GM10266 (cell line): ENCODE measurements at regions not wholly inside any gene's neighbourhood (a gene's known extent, or its start where the extent isn't known, plus 50 kb on each side); places are given as distances from the start of the nearest gene placed in this dataset.

ENCODE experiments used
- DNase-seq: peaks from one replicate; pipeline ENCODE4 v3.0.0; 2012; ENCODE audit errors: extremely low spot score
- TF ChIP-seq, protein P1 (sequence below): IDR thresholded peaks from 2 replicates; pipeline ENCODE4 v1.5.1; 2012; ENCODE audit warnings: mild to moderate bottlenecking, low read depth; ENCODE audit not compliant: control insufficient read depth, insufficient read depth; ENCODE audit errors: missing control alignments

DNA sequence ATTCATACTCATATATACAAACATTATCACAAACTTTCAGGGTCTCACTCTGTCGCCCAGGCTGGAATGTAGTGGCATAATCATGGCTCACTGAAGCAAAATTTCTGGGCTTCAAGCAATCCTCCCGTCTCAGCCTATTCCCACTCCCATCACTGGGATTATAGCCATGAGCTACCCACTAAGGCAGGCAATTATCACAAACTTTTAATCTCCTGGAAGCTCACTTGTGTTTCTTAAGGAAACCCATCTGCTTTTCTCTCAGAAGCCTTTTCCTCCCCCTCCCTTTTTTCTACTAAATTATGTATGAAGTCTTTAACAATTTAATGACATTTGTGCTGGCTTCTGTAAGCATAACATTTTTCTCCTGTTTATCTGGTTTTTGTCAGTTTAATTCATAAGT is 170.5 kb downstream of the AREG start:
- no peak for DNase-seq
- TF ChIP-seq, protein P1, sequence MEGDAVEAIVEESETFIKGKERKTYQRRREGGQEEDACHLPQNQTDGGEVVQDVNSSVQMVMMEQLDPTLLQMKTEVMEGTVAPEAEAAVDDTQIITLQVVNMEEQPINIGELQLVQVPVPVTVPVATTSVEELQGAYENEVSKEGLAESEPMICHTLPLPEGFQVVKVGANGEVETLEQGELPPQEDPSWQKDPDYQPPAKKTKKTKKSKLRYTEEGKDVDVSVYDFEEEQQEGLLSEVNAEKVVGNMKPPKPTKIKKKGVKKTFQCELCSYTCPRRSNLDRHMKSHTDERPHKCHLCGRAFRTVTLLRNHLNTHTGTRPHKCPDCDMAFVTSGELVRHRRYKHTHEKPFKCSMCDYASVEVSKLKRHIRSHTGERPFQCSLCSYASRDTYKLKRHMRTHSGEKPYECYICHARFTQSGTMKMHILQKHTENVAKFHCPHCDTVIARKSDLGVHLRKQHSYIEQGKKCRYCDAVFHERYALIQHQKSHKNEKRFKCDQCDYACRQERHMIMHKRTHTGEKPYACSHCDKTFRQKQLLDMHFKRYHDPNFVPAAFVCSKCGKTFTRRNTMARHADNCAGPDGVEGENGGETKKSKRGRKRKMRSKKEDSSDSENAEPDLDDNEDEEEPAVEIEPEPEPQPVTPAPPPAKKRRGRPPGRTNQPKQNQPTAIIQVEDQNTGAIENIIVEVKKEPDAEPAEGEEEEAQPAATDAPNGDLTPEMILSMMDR, result no peak

- TF ChIP-seq, protein P1, result no peak
- DNase-seq, result no peak
Observed at GRCh38 chr4:74618166-74618565, 173.2 kb downstream of the AREG start.

DNA sequence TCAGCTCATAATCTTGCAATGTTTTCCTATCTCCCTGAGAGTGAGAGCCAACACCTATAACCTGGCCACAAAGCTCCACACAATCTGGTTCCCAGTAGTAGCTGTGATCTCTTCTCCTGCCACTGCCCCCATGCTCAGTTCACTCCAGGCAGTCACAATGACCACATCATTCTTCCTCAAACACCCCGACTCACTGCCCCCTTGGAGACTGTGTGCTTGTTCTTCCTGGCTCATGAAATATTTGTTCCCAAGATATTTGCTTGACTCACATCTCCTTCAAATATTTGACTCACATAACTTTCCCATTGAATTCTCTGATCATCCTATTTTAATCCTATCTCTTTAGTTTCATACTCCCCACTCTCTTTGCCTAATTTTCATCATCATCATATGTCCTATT is 173.7 kb downstream of the AREG start:
- DNase-seq, result no peak
- TF ChIP-seq, protein P1, result no peak

DNA sequence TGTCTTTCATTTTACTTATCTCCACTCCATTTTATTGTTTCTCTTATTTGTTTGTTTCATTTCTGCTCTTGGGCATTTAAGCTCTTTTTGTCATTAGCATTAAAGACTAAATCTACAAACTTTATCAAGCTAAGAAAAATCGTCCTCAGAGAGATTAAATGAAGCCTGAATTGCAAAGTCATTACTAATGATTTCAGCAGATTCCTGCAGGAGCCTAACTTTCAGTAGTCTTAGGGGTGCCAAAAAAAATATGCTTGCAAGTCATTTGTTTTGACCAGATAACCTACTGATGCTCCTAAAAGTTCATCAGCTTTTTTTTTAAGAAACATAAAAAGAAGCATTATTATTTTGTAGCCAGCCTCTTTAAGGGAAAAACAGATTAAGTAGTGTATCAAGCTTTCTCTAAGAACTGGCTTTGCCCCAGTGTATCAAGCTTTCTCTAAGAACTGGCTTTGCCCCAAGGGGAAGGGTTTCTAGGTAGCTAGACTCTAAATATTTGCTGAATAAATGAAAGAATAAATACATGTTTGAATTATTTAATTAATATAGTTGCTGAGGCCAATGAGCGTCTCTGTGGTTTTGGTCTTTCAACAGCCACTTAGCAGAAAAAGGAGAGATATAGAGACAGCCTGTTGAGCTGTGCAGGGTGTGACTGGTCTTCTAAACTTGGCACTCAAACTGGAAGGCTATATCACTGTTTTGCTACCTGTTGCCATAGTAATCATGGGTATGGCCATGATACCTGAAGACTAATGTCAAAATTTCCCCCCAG is 174.2 kb downstream of the BTC start:
- no peak for DNase-seq
- TF ChIP-seq, protein P1, result no peak

- TF ChIP-seq, protein P1, result no peak
- no peak for DNase-seq
Observed at GRCh38 chr4:74621616-74622015, 172.7 kb downstream of the BTC start.

GRCh38 chr4:74623041-74623440 is 171.3 kb downstream of the BTC start:
- peak; percentile 16 for DNase-seq
- TF ChIP-seq, protein P1, result peak; percentile 58

DNA sequence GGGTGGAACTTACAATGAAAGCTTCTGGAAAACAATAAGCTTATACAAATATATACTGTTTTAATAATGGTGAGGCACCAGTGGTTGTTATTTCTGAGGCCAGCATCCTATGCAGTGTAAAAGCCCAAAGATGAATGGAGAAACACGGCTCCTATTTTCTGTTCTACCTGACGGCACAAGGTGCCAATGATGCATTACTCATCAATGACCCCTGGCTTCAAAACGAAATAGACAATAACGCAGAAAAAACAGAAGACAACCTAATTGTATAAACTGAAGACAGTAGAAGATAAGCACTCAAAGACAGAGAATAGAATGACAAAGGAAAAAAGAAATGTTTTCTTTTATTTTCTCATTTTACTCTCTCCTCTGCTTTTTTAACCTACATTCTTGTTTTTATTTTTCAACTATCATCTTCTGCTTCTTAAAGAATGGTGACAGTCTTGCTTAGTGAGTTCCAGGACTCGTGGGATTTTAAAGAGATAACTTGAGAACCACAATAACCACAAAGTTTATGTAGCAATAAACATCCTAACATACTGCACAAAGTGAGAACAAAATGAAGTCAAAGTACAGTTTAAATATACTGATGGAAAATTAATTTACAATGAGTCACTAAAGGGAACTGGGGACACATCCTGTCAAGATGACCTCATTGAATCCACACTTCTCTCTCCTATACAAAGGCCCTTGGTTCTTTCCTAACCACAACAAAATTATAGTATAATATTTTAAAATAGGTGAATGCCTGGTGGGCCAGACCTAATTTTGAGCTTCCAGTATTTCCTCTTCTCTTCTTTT is 169.8 kb downstream of the BTC start:
- TF ChIP-seq, protein P1, result no peak
- DNase-seq, result no peak
